ENCODE measurements at regions not wholly inside any gene's neighbourhood (a gene's known extent, or its start where the extent isn't known, plus 50 kb on each side); places are given as distances from the start of the nearest gene placed in this dataset.

DNA sequence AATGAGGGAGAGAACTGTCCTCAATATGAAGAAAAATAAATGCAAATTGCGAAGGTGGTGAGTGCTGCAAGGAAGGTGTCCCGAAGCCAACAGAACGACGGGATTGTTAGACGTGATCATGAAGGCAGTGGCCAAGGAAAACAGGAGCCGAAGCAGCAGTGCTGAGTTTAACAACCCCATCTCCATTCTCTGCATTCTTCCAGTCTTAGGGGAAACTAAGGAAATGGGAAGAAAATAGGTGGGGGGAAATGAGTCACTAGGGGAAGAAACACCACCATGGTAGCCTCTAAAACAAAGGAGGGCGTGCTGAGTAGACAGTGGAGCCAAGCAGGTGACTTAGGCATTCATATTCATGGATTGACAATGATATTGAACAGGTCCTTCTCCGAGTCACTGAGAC is 192.2 kb upstream of the AKR1E2 start (continued):
- TF ChIP-seq ZNF584 (CRISPR knock-in tag; IDR thresholded peaks at IDR 0.05; ENCODE audit: low read depth) (no peak), NR2F6 (CRISPR knock-in tag; IDR thresholded peaks at IDR 0.05) (no peak)
- TF ChIP-seq, protein P1, sequence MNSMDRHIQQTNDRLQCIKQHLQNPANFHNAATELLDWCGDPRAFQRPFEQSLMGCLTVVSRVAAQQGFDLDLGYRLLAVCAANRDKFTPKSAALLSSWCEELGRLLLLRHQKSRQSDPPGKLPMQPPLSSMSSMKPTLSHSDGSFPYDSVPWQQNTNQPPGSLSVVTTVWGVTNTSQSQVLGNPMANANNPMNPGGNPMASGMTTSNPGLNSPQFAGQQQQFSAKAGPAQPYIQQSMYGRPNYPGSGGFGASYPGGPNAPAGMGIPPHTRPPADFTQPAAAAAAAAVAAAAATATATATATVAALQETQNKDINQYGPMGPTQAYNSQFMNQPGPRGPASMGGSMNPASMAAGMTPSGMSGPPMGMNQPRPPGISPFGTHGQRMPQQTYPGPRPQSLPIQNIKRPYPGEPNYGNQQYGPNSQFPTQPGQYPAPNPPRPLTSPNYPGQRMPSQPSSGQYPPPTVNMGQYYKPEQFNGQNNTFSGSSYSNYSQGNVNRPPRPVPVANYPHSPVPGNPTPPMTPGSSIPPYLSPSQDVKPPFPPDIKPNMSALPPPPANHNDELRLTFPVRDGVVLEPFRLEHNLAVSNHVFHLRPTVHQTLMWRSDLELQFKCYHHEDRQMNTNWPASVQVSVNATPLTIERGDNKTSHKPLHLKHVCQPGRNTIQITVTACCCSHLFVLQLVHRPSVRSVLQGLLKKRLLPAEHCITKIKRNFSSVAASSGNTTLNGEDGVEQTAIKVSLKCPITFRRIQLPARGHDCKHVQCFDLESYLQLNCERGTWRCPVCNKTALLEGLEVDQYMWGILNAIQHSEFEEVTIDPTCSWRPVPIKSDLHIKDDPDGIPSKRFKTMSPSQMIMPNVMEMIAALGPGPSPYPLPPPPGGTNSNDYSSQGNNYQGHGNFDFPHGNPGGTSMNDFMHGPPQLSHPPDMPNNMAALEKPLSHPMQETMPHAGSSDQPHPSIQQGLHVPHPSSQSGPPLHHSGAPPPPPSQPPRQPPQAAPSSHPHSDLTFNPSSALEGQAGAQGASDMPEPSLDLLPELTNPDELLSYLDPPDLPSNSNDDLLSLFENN (IDR thresholded peaks at IDR 0.05; ENCODE audit: low read depth in 2 of 2, low read length in 2 of 2) = no peak

DNA sequence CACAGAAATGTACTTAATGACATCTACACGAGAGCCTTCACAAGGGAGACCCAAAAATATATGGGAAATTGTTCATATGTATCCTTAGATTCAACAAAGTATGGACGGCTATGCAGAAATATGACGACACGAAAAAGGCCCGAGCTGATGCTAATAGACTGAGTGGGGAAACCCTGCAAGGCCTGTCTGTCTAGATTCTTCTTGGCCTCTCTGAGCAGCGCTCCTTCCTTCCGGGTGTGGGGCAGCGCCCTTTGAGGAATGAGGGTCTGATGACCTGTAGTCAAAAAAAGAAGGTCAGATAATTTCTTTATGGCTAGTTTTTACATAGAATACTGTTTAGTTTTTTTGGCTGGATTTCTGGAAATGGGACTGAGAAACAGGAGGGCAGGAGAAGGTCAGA is 192.8 kb upstream of the AKR1E2 start:
- intact Hi-C loops (cut with micrococcal nuclease) (no loop called here), in situ Hi-C loops (cut with MboI) (no loop called here)
- Histone ChIP-seq H3K4me1 (replicated peaks in 1 of 2; ENCODE audit: control insufficient read depth in 2 of 2, insufficient read depth in 2 of 2, low read length in 2 of 2) (no peaks in the 10 kb centered on the region), H3K27me3 (ENCODE audit: control insufficient read depth in 2 of 2, insufficient read depth in 2 of 2, low read length in 2 of 2) (peaks cover 2 to 14% of the 10 kb centered on the region in 2 experiments; a peak in 3 of 5 replicates), H2AFZ (ENCODE audit: low read depth, low read length) (no peak overlapping the region), H3K79me2 (ENCODE audit: control insufficient read depth, insufficient read depth, low read length) (no peaks in the 10 kb centered on the region), H3K9ac (ENCODE audit: insufficient read depth in 1 of 2, low read depth in 2 of 2, low read length in 2 of 2) (no peak overlapping the region), H3K9me1 (ENCODE audit: control insufficient read depth, insufficient read depth, low read length) (no peaks in the 10 kb centered on the region), H4K20me1 (replicated peaks; ENCODE audit: control insufficient read depth, insufficient read depth, low read length) (no peaks in the 10 kb centered on the region), H3K9me3 (replicated peaks; ENCODE audit: control insufficient read depth, insufficient read depth, low read depth, low read length) (no peaks in the 10 kb centered on the region), H3K36me3 (ENCODE audit: control insufficient read depth, insufficient read depth, low read length) (no peaks in the 10 kb centered on the region), H3K4me3 (no peak overlapping the region), H3K4me2 (ENCODE audit: insufficient read depth, low read length) (no peak overlapping the region), H3K27ac (ENCODE audit: extremely low read depth, low read depth, low read length) (no peak overlapping the region)
- POLR2A ChIA-PET = interaction anchor here (0.7 kb wide), 1 partner anchor 37 kb away, joined by 3 read pairs; no protein-coding TSS in a partner anchor
- ATAC-seq = no peak
- CTCF ChIA-PET (ENCODE audit: low intra/inter-chr PET ratio) = no interaction called here
- FAIRE-seq = no peak
- DNase-seq (ENCODE audit: extremely low read depth in 1 of 4, low spot score in 3 of 4) = no peak
- BruUV-seq (replicated peaks) = no TSS peak
- WGBS (ENCODE audit: insufficient coverage, low coverage, missing lambda C conversion rate) = 4% methylated on average over 8 of the region's 8 CpGs
- TF ChIP-seq ZNF507 (tag; conservative IDR thresholded peaks at IDR 0.05) = no peak
- TF ChIP-seq, protein P2, sequence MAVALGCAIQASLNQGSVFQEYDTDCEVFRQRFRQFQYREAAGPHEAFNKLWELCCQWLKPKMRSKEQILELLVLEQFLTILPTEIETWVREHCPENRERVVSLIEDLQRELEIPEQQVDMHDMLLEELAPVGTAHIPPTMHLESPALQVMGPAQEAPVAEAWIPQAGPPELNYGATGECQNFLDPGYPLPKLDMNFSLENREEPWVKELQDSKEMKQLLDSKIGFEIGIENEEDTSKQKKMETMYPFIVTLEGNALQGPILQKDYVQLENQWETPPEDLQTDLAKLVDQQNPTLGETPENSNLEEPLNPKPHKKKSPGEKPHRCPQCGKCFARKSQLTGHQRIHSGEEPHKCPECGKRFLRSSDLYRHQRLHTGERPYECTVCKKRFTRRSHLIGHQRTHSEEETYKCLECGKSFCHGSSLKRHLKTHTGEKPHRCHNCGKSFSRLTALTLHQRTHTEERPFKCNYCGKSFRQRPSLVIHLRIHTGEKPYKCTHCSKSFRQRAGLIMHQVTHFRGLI (CRISPR knock-in tag; IDR thresholded peaks at IDR 0.05) = no peak
- TF ChIP-seq ERF (CRISPR knock-in tag; IDR thresholded peaks at IDR 0.05) = no peak
- TF ChIP-seq ZNF766 (CRISPR knock-in tag; conservative IDR thresholded peaks at IDR 0.05) = no peak
- no peak for TF ChIP-seq MTA2 (IDR thresholded peaks at IDR 0.05; ENCODE audit: low read depth)
- TF ChIP-seq, protein P3, sequence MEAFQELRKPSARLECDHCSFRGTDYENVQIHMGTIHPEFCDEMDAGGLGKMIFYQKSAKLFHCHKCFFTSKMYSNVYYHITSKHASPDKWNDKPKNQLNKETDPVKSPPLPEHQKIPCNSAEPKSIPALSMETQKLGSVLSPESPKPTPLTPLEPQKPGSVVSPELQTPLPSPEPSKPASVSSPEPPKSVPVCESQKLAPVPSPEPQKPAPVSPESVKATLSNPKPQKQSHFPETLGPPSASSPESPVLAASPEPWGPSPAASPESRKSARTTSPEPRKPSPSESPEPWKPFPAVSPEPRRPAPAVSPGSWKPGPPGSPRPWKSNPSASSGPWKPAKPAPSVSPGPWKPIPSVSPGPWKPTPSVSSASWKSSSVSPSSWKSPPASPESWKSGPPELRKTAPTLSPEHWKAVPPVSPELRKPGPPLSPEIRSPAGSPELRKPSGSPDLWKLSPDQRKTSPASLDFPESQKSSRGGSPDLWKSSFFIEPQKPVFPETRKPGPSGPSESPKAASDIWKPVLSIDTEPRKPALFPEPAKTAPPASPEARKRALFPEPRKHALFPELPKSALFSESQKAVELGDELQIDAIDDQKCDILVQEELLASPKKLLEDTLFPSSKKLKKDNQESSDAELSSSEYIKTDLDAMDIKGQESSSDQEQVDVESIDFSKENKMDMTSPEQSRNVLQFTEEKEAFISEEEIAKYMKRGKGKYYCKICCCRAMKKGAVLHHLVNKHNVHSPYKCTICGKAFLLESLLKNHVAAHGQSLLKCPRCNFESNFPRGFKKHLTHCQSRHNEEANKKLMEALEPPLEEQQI (IDR thresholded peaks at IDR 0.05) = no peak
- no peak for TF ChIP-seq HDAC8 (tag; IDR thresholded peaks at IDR 0.05)

All from K562 (cell line).